Fibroblast of lung (primary cell): ENCODE measurements at regions not wholly inside any gene's neighbourhood (a gene's known extent, or its start where the extent isn't known, plus 50 kb on each side); places are given as distances from the start of the nearest gene placed in this dataset.

Source experiments
- DNase-seq, 2 donors: peaks; one replicate each; pipeline versions ENCODE4 v3.0.0 to v3.0.0-alpha.2; 2010; ENCODE audit warnings: low read depth in 2 of 2
- H2AFZ ChIP-seq: 2 replicates; pipeline ENCODE4 v1.5.1; 2012; ENCODE audit warnings: low read length, control low read depth, inconsistent platforms
- H3K27ac ChIP-seq: 2 replicates; pipeline ENCODE4 v1.5.1; 2011; ENCODE audit warnings: low read length, control low read depth; ENCODE audit not compliant: insufficient read depth
- H3K27me3 ChIP-seq: 2 replicates; pipeline ENCODE4 v1.5.1; 2011; ENCODE audit warnings: mild to moderate bottlenecking, low read length; ENCODE audit not compliant: control insufficient read depth, insufficient read depth
- H3K36me3 ChIP-seq: 2 replicates; pipeline ENCODE4 v1.5.1; 2011; ENCODE audit warnings: low read length; ENCODE audit not compliant: control insufficient read depth, insufficient read depth
- H3K4me1 ChIP-seq: 2 replicates; pipeline ENCODE4 v1.5.1; 2011; ENCODE audit warnings: low read length; ENCODE audit not compliant: control insufficient read depth, insufficient read depth; ENCODE audit errors: extremely low read depth
- H3K4me2 ChIP-seq: 2 replicates; pipeline ENCODE4 v1.5.1; 2011; ENCODE audit warnings: low read length, control low read depth; ENCODE audit not compliant: insufficient read depth; ENCODE audit errors: extremely low read depth
- H3K4me3 ChIP-seq, 4 experiments: fragments of 200-600 bp in 1 of 4; sonication (generic) in 1 of 4; replicated peaks in 1 of 4; 2 replicates each; pipeline ENCODE4 v1.5.1; 2011 to 2016; ENCODE audit warnings: low read length in 4 of 4, low read depth in 3 of 4, mild to moderate bottlenecking in 3 of 4, control low read depth in 2 of 4, inconsistent platforms in 1 of 4, mixed read lengths in 1 of 4; ENCODE audit not compliant: insufficient read depth in 1 of 4; ENCODE audit errors: control extremely low read depth in 1 of 4
- H3K79me2 ChIP-seq: 2 replicates; pipeline ENCODE4 v1.5.1; 2012; ENCODE audit warnings: mild to moderate bottlenecking, low read length, inconsistent platforms; ENCODE audit not compliant: control insufficient read depth, insufficient read depth
- H3K9ac ChIP-seq: 2 replicates; pipeline ENCODE4 v1.5.1; 2011; ENCODE audit warnings: mild to moderate bottlenecking, low read length, control low read depth; ENCODE audit not compliant: insufficient read depth
- H3K9me3 ChIP-seq: 2 replicates; pipeline ENCODE4 v1.5.1; 2012; ENCODE audit warnings: low read depth, low read length; ENCODE audit not compliant: control insufficient read depth, insufficient read depth
- H4K20me1 ChIP-seq: 2 replicates; pipeline ENCODE4 v1.5.1; 2011; ENCODE audit warnings: low read length; ENCODE audit not compliant: control insufficient read depth, insufficient read depth; ENCODE audit errors: extremely low read depth
- EZH2 ChIP-seq: IDR thresholded peaks from 2 replicates; pipeline ENCODE4 v1.5.1; 2012; ENCODE audit warnings: low read length, control low read depth, mild to moderate bottlenecking; ENCODE audit errors: missing control alignments
- TF ChIP-seq, protein P1 (sequence below), 2 donors: IDR thresholded peaks in 1 of 2; conservative IDR thresholded peaks in 1 of 2; 1 replicate in 1 of 2; 2 replicates in 1 of 2; pipeline ENCODE4 v1.5.1; 2011 to 2012; ENCODE audit warnings: low read length in 2 of 2, control low read depth in 1 of 2, inconsistent platforms in 1 of 2, low read depth in 1 of 2, mild to moderate bottlenecking in 1 of 2

DNA sequence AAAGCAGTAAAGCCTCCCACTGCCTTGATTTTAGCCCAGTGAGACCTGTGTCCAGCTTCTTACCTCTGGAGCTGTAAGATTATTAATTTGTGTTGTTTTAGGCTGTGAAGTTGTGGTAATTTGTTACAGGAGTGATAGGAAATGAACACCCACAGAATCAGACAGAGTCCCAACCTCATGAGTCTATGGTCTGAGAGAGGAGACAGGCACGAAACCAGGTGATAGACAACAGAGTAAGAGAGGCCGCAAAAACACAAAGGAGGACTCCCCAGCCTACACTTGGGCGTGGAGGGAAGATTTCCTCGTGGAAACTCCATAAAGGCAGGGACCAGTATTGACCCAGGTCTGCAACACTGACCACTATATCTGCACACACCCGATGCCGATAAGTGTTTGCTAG lies 234.6 kb upstream of the JUN start:
- Histone ChIP-seq H4K20me1 (no peaks in the 10 kb centered on the region), H3K9me3 (no peaks in the 10 kb centered on the region), H3K4me3 (no peak overlapping the region), H3K79me2 (no peaks in the 10 kb centered on the region), H2AFZ (no peak overlapping the region), H3K27ac (no peak overlapping the region), H3K9ac (no peak overlapping the region), H3K36me3 (no peaks in the 10 kb centered on the region), H3K4me2 (no peak overlapping the region), H3K27me3 (no peaks in the 10 kb centered on the region), H3K4me1 (peaks cover 15% of the 10 kb centered on the region)
- no peak for DNase-seq
- TF ChIP-seq, protein P1, sequence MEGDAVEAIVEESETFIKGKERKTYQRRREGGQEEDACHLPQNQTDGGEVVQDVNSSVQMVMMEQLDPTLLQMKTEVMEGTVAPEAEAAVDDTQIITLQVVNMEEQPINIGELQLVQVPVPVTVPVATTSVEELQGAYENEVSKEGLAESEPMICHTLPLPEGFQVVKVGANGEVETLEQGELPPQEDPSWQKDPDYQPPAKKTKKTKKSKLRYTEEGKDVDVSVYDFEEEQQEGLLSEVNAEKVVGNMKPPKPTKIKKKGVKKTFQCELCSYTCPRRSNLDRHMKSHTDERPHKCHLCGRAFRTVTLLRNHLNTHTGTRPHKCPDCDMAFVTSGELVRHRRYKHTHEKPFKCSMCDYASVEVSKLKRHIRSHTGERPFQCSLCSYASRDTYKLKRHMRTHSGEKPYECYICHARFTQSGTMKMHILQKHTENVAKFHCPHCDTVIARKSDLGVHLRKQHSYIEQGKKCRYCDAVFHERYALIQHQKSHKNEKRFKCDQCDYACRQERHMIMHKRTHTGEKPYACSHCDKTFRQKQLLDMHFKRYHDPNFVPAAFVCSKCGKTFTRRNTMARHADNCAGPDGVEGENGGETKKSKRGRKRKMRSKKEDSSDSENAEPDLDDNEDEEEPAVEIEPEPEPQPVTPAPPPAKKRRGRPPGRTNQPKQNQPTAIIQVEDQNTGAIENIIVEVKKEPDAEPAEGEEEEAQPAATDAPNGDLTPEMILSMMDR (conservative IDR thresholded peaks at IDR 0.05 in 1 of 2, IDR thresholded peaks at IDR 0.05 in 1 of 2; ENCODE audit: low read depth in 1 of 2, low read length in 2 of 2), result no peak
- TF ChIP-seq EZH2, result no peak

DNA sequence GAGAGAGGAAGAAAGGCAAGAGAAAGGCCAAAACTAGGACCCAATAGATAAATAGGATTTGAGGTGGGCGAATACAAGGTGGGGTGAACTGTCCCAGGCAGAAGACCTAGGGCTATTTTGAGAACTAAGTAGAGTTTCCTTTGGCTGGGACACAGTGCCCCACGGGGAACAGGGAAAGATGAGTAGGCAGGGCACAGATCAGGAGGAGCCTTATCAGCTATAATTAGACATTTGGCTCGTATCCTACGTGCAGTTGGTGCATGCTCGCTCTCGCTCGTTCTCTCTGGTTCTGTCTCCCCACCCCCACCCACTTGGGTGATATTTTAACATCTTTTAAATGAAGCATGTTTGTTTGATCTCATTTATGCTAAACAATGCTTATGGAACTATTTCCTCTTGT lies 235.0 kb upstream of the JUN start:
- DNase-seq, result no peak
- Histone ChIP-seq H4K20me1 (no peaks in the 10 kb centered on the region), H3K9me3 (no peaks in the 10 kb centered on the region), H3K79me2 (no peaks in the 10 kb centered on the region), H2AFZ (no peak overlapping the region), H3K27me3 (no peaks in the 10 kb centered on the region), H3K4me1 (peaks cover 15% of the 10 kb centered on the region), H3K36me3 (no peaks in the 10 kb centered on the region), H3K4me2 (no peak overlapping the region), H3K27ac (no peak overlapping the region), H3K4me3 (no peak overlapping the region), H3K9ac (no peak overlapping the region)
- TF ChIP-seq EZH2, result no peak
- TF ChIP-seq, protein P1 (conservative IDR thresholded peaks at IDR 0.05 in 1 of 2, IDR thresholded peaks at IDR 0.05 in 1 of 2; ENCODE audit: low read depth in 1 of 2, low read length in 2 of 2), result no peak

DNA sequence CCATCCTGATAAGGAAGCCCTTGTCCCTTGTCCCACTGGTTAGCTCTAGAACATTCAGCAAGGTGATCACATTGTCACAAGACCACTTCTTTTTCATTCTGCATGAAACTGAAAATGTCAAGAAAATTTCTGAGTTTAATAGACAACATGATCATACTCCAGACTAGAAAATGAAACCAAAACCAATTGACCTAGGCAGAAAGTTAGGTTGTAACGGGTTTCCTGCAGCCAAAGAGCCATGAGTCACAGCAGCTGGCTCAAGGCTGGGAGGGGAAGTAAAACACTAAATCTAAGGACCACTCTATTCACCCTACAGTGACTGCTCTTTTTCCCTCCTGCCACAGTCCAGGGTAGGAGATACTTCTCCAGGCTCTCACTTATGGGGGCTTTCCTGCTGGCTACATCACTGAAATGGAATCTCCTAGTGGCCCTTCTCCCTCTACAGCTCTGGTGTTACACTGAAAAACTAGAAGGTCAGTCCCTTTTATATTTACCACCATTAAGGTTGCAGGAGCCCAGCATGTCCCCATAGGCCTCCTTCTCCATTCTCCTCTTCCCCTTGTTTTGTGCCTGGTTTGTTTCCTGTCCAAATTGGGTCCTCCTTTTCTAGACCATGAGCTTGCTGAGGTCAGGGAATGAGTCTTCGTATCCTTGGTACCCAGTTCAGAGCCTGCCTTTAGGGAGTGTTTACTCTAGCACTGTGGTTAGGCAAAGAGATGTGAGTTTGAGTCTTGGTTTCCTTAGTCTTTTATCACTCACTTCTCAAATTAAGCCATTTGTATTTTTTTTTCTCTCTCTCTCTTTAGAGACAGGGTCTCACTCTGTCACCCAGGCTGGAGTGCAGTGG lies 236.5 kb upstream of the JUN start:
- peak overlapping the region; percentile 84 for H3K4me2 ChIP-seq
- peaks cover 18% of the 10 kb centered on the region for H3K4me1 ChIP-seq
- H2AFZ ChIP-seq, result peak overlapping the region; percentile 84
- TF ChIP-seq, protein P1 (conservative IDR thresholded peaks at IDR 0.05 in 1 of 2, IDR thresholded peaks at IDR 0.05 in 1 of 2; ENCODE audit: low read depth in 1 of 2, low read length in 2 of 2), result no peak
- no peak for TF ChIP-seq EZH2
- H3K9ac ChIP-seq, result no peak overlapping the region
- no peaks in the 10 kb centered on the region for H3K27me3 ChIP-seq
- peak; percentile 78 to 86 for DNase-seq
- H3K9me3 ChIP-seq, result no peaks in the 10 kb centered on the region
- H3K27ac ChIP-seq, result peak overlapping the region; percentile 75
- no peaks in the 10 kb centered on the region for H3K79me2 ChIP-seq
- no peaks in the 10 kb centered on the region for H4K20me1 ChIP-seq
- H3K36me3 ChIP-seq, result no peaks in the 10 kb centered on the region
- peak overlapping the region in 3 of 4 experiments; percentile 18 to 48 (median 44) for H3K4me3 ChIP-seq
